MCF 10A (cell line): ENCODE measurements at regions not wholly inside any gene's neighbourhood (a gene's known extent, or its start where the extent isn't known, plus 50 kb on each side); places are given as distances from the start of the nearest gene placed in this dataset.

Experiments
- BruUV-seq: library from RNA; stranded (reverse); fragments of 400-500 nt; replicated peaks from 2 replicates; lab custom pipeline; 2021; lab: Mats Ljungman, UMichigan
- CTCF ChIA-PET: fragments of 300-600 bp; sonication (Branson Sonifier 250); formaldehyde crosslinking; extraction: SDS; loops from one replicate; lab custom pipeline; 2021; ENCODE audit warnings: antibody characterized with exemption, inconsistent platforms; lab: Yijun Ruan, JAX
- POLR2A ChIA-PET: fragments of 300-600, 350-650 bp; sonication (Branson Sonifier 250); formaldehyde crosslinking; extraction: SDS; loops from one replicate; lab custom pipeline; 2020; ENCODE audit warnings: antibody characterized with exemption, inconsistent platforms; lab: Yijun Ruan, JAX
- DNase-seq: peaks from one replicate; pipeline ENCODE4 v3.0.0-alpha.2; 2018; ENCODE audit not compliant: unreplicated experiment
- H3K27ac Mint-ChIP-seq: one replicate; pipeline ENCODE4 v1.8.0; 2022; ENCODE audit warnings: mild to moderate bottlenecking, low read depth, mixed read lengths; ENCODE audit not compliant: unreplicated experiment
- H3K27me3 Mint-ChIP-seq: one replicate; pipeline ENCODE4 v1.8.0; 2022; ENCODE audit warnings: mixed read lengths; ENCODE audit not compliant: insufficient read depth, unreplicated experiment
- H3K36me3 Mint-ChIP-seq: one replicate; pipeline ENCODE4 v1.8.0; 2022; ENCODE audit warnings: mild to moderate bottlenecking, moderate library complexity, mixed read lengths; ENCODE audit not compliant: insufficient read depth, unreplicated experiment
- H3K4me1 Mint-ChIP-seq: one replicate; pipeline ENCODE4 v1.8.0; 2022; ENCODE audit warnings: mixed read lengths; ENCODE audit not compliant: insufficient read depth, unreplicated experiment
- H3K4me3 Mint-ChIP-seq: one replicate; pipeline ENCODE4 v1.8.0; 2022; ENCODE audit warnings: mild to moderate bottlenecking, moderate library complexity, mixed read lengths; ENCODE audit not compliant: unreplicated experiment
- H3K9me3 Mint-ChIP-seq: one replicate; pipeline ENCODE4 v1.8.0; 2022; ENCODE audit warnings: mixed read lengths; ENCODE audit not compliant: unreplicated experiment
- CTCF ChIP-seq: fragments of 200-600 bp; IDR thresholded peaks from one replicate; pipeline ENCODE4 v1.8.0; 2022; ENCODE audit warnings: antibody characterized with exemption, mild to moderate bottlenecking; ENCODE audit not compliant: unreplicated experiment
- intact Hi-C: fragments of 100-400 bp; cut with micrococcal nuclease; formaldehyde crosslinking; loops from 2 replicates; pipeline ENCODE4 v1.14.1; 2022

- no peak overlapping the region for H3K4me3 Mint-ChIP-seq
- no peak for TF ChIP-seq CTCF
- no peaks in the 10 kb centered on the region for H3K4me1 Mint-ChIP-seq
- CTCF ChIA-PET = interaction anchor here (0.8 to 1.0 kb wide), 2 partner anchors 26 to 46 kb away, joined by 3 read pairs; no protein-coding TSS in a partner anchor
- POLR2A ChIA-PET = no interaction called here
- DNase-seq = no peak
- H3K9me3 Mint-ChIP-seq = no peaks in the 10 kb centered on the region
- no peaks in the 10 kb centered on the region for H3K27me3 Mint-ChIP-seq
- intact Hi-C loops = no loop called here
- no peaks in the 10 kb centered on the region for H3K36me3 Mint-ChIP-seq
- H3K27ac Mint-ChIP-seq = no peak overlapping the region
- no TSS peak for BruUV-seq
Measured at GRCh38 chr3:18024715-18025114, 282.3 kb upstream of the TBC1D5 start.

- H3K27me3 Mint-ChIP-seq = peaks cover 12% of the 10 kb centered on the region
- ChIA-PET CTCF (no interaction called here), POLR2A (interaction anchor here (0.7 kb wide), 1 partner anchor 28 kb away, joined by 3 read pairs; no protein-coding TSS in a partner anchor)
- H3K4me3 Mint-ChIP-seq = no peak overlapping the region
- H3K9me3 Mint-ChIP-seq = no peaks in the 10 kb centered on the region
- no peaks in the 10 kb centered on the region for H3K4me1 Mint-ChIP-seq
- no peak for TF ChIP-seq CTCF
- H3K27ac Mint-ChIP-seq = no peak overlapping the region
- H3K36me3 Mint-ChIP-seq = no peaks in the 10 kb centered on the region
- BruUV-seq = no TSS peak
- intact Hi-C loops = no loop called here
- no peak for DNase-seq
Measured at GRCh38 chr3:18019161-18019495, 276.7 kb upstream of the TBC1D5 start.

- Mint-ChIP-seq H3K9me3 (no peaks in the 10 kb centered on the region), H3K27ac (no peak overlapping the region), H3K36me3 (no peaks in the 10 kb centered on the region), H3K4me1 (no peaks in the 10 kb centered on the region), H3K4me3 (no peak overlapping the region), H3K27me3 (peaks cover 12% of the 10 kb centered on the region)
- CTCF ChIA-PET = no interaction called here
- TF ChIP-seq CTCF = no peak
- no TSS peak for BruUV-seq
- intact Hi-C loops = no loop called here
- no peak for DNase-seq
- POLR2A ChIA-PET = interaction anchor here (0.7 kb wide), 1 partner anchor 27 kb away, joined by 3 read pairs; no protein-coding TSS in a partner anchor
Measured at GRCh38 chr3:18018491-18019160, 276.2 kb upstream of the TBC1D5 start.

- ChIA-PET CTCF (no interaction called here), POLR2A (no interaction called here)
- no peak overlapping the region for H3K4me3 Mint-ChIP-seq
- BruUV-seq = no TSS peak
- H3K4me1 Mint-ChIP-seq = no peaks in the 10 kb centered on the region
- H3K9me3 Mint-ChIP-seq = no peaks in the 10 kb centered on the region
- no peaks in the 10 kb centered on the region for H3K36me3 Mint-ChIP-seq
- no peak overlapping the region for H3K27ac Mint-ChIP-seq
- peaks cover 12% of the 10 kb centered on the region for H3K27me3 Mint-ChIP-seq
- no peak for TF ChIP-seq CTCF
- no peak for DNase-seq
- intact Hi-C loops = no loop called here
Measured at GRCh38 chr3:18016366-18016765, 273.9 kb upstream of the TBC1D5 start.
